IPS-NIHi7 (cell line): ENCODE measurements at regions not wholly inside any gene's neighbourhood (a gene's known extent, or its start where the extent isn't known, plus 50 kb on each side); places are given as distances from the start of the nearest gene placed in this dataset.
"Not testable (repeated sequence)": the region's sequence is repeated elsewhere in the genome, so short reads cannot be mapped to it uniquely, and the experiment has no call there.

Experiments used
- DNase-seq: peaks from one replicate; pipeline ENCODE4 v3.0.0; 2012; ENCODE audit warnings: mixed read lengths; ENCODE audit errors: extremely low spot score

- DNase-seq, result no peak
Measured at GRCh38 chr9:588981-589380, 252.5 kb upstream of the DMRT1 start.

- no peak for DNase-seq
Measured at GRCh38 chr9:589723-590122, 251.8 kb upstream of the DMRT1 start.

GRCh38 chr9:591292-591691 lies 250.2 kb upstream of the DMRT1 start:
- no peak for DNase-seq

GRCh38 chr9:592225-592624 lies 249.3 kb upstream of the DMRT1 start:
- DNase-seq, result peak; percentile 20

GRCh38 chr9:592733-593132 lies 248.8 kb upstream of the DMRT1 start:
- no peak for DNase-seq

- DNase-seq, result no peak
Measured at GRCh38 chr9:593809-594208, 247.7 kb upstream of the DMRT1 start.

- DNase-seq, result no peak
Measured at GRCh38 chr9:596703-597102, 244.8 kb upstream of the DMRT1 start.

- no peak for DNase-seq
Measured at GRCh38 chr9:600006-600405, 241.5 kb upstream of the DMRT1 start.

GRCh38 chr9:602716-603115 lies 238.8 kb upstream of the DMRT1 start:
- DNase-seq, result no peak

GRCh38 chr9:603126-603525 lies 238.4 kb upstream of the DMRT1 start:
- DNase-seq, result no peak

- no peak for DNase-seq
Measured at GRCh38 chr9:607417-607816, 234.1 kb upstream of the DMRT1 start.

- DNase-seq, result peak; percentile 82
Measured at GRCh38 chr9:613771-614347, 227.6 kb upstream of the DMRT1 start.

GRCh38 chr9:614431-614830 lies 227.1 kb upstream of the DMRT1 start:
- no peak for DNase-seq

GRCh38 chr9:615756-616155 lies 225.7 kb upstream of the DMRT1 start:
- DNase-seq, result no peak

- DNase-seq, result no peak
Measured at GRCh38 chr9:616694-617093, 224.8 kb upstream of the DMRT1 start.

GRCh38 chr9:617445-618085 lies 223.9 kb upstream of the DMRT1 start:
- DNase-seq, result peak; percentile 22

GRCh38 chr9:618478-618877 lies 223.0 kb upstream of the DMRT1 start:
- DNase-seq, result no peak

- no peak for DNase-seq
Measured at GRCh38 chr9:621201-621855, 220.2 kb upstream of the DMRT1 start.

- DNase-seq, result no peak
Measured at GRCh38 chr9:624935-625500, 216.5 kb upstream of the DMRT1 start.

GRCh38 chr9:625613-626012 lies 215.9 kb upstream of the DMRT1 start:
- no peak for DNase-seq

GRCh38 chr9:626114-626513 lies 215.4 kb upstream of the DMRT1 start:
- DNase-seq, result not testable (repeated sequence)

- DNase-seq, result no peak
Measured at GRCh38 chr9:626596-626995, 214.9 kb upstream of the DMRT1 start.

- no peak for DNase-seq
Measured at GRCh38 chr9:627336-627970, 214.0 kb upstream of the DMRT1 start.
